HAP-1 (cell line): ENCODE measurements at regions not wholly inside any gene's neighbourhood (a gene's known extent, or its start where the extent isn't known, plus 50 kb on each side); places are given as distances from the start of the nearest gene placed in this dataset.

Experiments used
- DNase-seq, 2 experiments: peaks; one replicate each; pipeline ENCODE4 v3.0.0-alpha.2; 2016 to 2020; ENCODE audit warnings: low spot score in 2 of 2
- H3K27me3 ChIP-seq: fragments of 250-450 bp; sonication (Bioruptor Pico); 2 replicates; pipeline ENCODE4 v1.5.1; 2020; ENCODE audit warnings: low read depth, mild to moderate bottlenecking, moderate library complexity
- H3K36me3 ChIP-seq: fragments of 250-450 bp; sonication (Bioruptor Pico); replicated peaks from 2 replicates; pipeline ENCODE4 v1.5.1; 2020; ENCODE audit warnings: mild to moderate bottlenecking
- H3K4me1 ChIP-seq: fragments of 250-450 bp; sonication (Bioruptor Pico); 2 replicates; pipeline ENCODE4 v1.5.1; 2020; ENCODE audit warnings: mild to moderate bottlenecking
- H3K4me3 ChIP-seq: fragments of 250-450 bp; sonication (Bioruptor Pico); 2 replicates; pipeline ENCODE4 v1.5.1; 2020; ENCODE audit warnings: mild to moderate bottlenecking, moderate library complexity
- H3K9me3 ChIP-seq: fragments of 250-450 bp; sonication (Bioruptor Pico); 2 replicates; pipeline ENCODE4 v1.5.1; 2020; ENCODE audit warnings: mild to moderate bottlenecking, moderate library complexity
- in situ Hi-C: fragments of 300-500 bp; cut with MboI; formaldehyde crosslinking; loops from 3 replicates; pipeline ENCODE4 v1.14.3; 2020; ENCODE audit warnings: low sequenced_read_pairs, inconsistent platforms, mixed read lengths

DNA sequence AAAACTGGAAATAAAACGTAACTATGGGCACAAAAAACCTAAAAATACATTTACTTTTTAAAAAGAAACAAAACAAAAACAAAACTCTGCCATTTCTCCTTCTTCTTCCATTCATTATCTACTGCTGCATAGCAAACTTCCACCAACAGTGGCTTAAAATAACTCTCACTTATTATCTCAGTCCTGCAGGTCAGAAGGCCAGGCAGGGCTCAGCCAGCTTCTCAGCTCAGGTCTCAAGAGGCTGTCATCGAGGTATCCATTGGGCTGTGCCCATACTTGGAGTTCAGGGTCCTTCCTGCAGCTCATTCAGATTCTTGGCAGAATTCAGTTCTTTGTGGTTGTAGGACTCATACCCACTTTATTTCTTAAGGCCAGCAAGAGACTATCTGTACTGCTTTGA, 352.7 kb upstream of the PLD5 start:
- H3K4me1 ChIP-seq = no peaks in the 10 kb centered on the region
- DNase-seq = no peak
- no peak overlapping the region for H3K4me3 ChIP-seq
- in situ Hi-C loops = no loop called here
- H3K27me3 ChIP-seq = no peaks in the 10 kb centered on the region
- no peaks in the 10 kb centered on the region for H3K36me3 ChIP-seq
- no peaks in the 10 kb centered on the region for H3K9me3 ChIP-seq

DNA sequence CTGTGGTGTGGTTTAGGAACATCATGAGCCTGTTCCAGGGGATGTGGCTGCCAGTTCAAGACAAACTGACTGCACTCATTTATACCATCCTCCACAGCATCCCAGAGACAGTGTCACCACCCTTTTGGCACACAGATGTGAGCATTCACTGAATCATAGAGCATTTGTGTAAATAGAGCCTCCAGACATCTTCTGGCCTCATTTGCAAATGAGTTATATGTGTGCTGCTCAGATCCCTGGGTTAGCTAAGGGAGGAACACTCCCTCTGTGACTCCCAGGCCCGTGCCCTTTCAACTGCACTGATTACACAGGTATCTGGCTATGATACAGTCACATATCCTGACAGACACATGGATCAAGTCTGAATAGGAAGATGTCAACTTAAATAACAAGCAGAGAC, 351.5 kb upstream of the PLD5 start:
- H3K4me3 ChIP-seq = no peak overlapping the region
- no peaks in the 10 kb centered on the region for H3K4me1 ChIP-seq
- in situ Hi-C loops = no loop called here
- no peaks in the 10 kb centered on the region for H3K9me3 ChIP-seq
- H3K27me3 ChIP-seq = no peaks in the 10 kb centered on the region
- no peaks in the 10 kb centered on the region for H3K36me3 ChIP-seq
- DNase-seq = no peak

DNA sequence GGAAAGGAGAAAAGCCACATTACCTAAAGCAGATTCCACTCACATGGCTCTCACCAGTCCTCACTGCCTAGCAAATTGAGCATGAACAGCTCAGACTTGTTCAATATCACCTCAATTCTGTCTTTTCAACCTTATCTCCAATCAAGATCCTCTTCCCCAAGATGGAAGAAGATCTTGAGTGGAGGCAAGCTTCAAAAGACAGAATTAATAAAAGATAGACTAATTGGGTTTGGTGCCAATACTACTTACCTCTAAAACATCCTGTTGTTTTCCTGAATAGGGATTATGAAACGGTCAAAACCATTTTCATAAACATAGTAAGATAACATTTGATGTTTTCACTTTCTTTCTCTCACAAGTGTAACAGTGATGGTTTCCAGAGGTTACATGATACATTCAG, 349.2 kb upstream of the PLD5 start:
- Histone ChIP-seq H3K27me3 (no peaks in the 10 kb centered on the region), H3K4me3 (no peak overlapping the region), H3K9me3 (no peaks in the 10 kb centered on the region), H3K4me1 (no peaks in the 10 kb centered on the region), H3K36me3 (no peaks in the 10 kb centered on the region)
- in situ Hi-C loops = no loop called here
- DNase-seq = no peak

DNA sequence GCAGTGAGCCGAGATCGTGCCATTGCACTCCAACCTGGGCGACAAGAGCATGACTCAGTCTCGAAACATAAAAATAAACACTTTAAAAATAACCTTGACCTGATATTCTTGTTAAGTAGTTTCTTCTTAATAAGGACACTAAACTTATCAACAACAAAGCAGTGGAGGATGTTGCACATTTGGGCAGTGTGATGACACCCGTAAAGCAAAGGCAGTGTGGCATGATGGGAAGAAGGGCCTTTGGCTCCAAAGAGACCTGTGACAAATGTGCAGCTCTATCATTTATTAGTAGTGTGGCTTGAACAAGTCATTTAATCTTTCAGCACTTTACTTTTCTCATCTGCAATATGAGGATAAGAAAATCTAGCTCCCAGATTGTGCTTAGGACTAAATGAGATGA, 348.0 kb upstream of the PLD5 start:
- in situ Hi-C loops = no loop called here
- Histone ChIP-seq H3K27me3 (no peaks in the 10 kb centered on the region), H3K4me3 (no peak overlapping the region), H3K4me1 (no peaks in the 10 kb centered on the region), H3K36me3 (no peaks in the 10 kb centered on the region), H3K9me3 (no peaks in the 10 kb centered on the region)
- DNase-seq = no peak

DNA sequence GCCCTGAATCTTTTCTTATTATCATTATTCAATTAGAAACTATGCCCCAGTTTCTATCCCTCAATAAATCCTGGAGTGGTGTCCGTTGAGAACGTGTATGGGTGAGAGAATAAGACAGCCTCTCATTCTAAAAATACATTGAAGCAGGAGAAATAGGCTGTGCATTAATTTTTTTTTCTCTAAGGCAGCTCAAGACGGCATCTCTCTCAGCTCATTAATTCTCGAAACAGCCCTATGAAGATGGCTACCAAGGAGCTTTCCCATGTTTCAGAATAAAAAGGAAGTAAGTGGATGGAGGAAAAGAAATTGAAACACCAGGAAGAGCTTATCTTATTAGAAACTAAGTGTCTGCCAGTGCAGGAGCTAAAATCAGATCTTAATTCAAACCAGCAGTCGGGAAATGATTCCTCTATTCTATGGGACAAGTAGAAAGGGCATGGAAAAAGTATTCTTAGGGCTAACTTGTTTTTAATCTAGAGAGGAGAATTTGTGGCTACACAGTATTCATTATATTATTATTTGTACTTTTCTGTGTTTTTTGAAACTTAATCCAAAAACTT, 347.1 kb upstream of the PLD5 start:
- DNase-seq = no peak
- Histone ChIP-seq H3K27me3 (no peaks in the 10 kb centered on the region), H3K36me3 (no peaks in the 10 kb centered on the region), H3K4me3 (no peak overlapping the region), H3K4me1 (no peaks in the 10 kb centered on the region), H3K9me3 (no peaks in the 10 kb centered on the region)
- in situ Hi-C loops = no loop called here

DNA sequence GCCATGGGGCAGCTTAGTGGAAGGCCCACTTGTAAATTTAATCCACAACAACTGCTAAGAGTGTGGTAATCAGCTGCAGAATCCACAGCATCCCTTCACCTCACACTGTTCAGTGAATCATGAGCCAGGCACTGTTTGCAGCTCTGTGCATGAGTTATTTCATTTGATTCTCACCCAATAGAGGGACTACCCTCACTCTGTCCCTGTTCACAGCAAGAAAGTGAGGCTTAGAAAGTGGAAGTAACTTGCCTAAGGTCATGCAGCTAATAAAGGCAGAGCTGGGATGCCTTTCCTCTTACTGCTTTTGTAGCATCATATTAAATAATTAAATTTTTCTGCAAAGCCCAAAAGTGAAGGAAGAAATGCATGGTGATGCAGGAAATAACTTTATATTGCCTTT, 346.5 kb upstream of the PLD5 start:
- in situ Hi-C loops = no loop called here
- Histone ChIP-seq H3K36me3 (no peaks in the 10 kb centered on the region), H3K4me1 (no peaks in the 10 kb centered on the region), H3K9me3 (no peaks in the 10 kb centered on the region), H3K27me3 (no peaks in the 10 kb centered on the region), H3K4me3 (no peak overlapping the region)
- no peak for DNase-seq

DNA sequence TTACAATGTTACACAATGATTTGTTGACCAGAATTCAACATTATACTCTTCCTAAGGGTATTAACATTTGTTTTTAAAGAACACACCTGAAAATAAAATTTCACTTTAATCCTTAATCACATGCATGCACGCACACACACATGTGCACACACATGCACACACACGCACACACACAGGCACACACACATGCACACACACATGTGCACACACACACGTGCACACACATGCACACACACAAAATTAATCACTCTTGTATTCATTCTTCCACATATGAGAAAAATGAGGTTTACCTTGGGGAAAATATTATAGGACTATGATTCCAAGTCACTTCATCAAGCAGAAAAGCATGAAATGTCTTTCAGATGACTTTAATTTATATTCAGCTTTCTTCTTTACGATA, 331.8 kb upstream of the PLD5 start:
- Histone ChIP-seq H3K4me1 (no peaks in the 10 kb centered on the region), H3K36me3 (no peaks in the 10 kb centered on the region), H3K9me3 (no peaks in the 10 kb centered on the region), H3K27me3 (no peaks in the 10 kb centered on the region; the same call in 1 of the 2 replicates), H3K4me3 (no peak overlapping the region)
- no peak for DNase-seq
- in situ Hi-C loops = no loop called here

DNA sequence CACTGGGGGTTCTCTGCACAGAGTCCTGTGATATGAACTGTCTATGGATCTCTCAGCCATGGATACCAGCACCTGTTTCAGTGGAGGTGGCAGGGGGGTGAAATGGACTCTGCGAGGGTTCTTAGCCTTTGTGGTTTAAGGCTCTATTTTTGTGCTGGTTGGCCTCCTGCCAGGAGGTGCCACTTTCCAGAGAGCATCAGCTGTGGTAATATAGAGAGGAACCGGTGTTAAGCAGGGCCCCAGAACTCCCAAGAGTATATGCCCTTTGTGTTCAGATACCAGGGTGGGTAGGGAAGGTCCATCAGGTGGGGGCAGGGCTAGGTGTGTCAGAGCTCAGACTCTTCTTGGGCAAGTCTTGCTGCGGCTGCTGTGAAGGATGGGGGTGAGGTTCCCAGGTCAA, 330.0 kb upstream of the PLD5 start:
- Histone ChIP-seq H3K4me1 (no peaks in the 10 kb centered on the region), H3K4me3 (no peak overlapping the region), H3K36me3 (no peaks in the 10 kb centered on the region), H3K27me3 (no peaks in the 10 kb centered on the region; the same call in 1 of the 2 replicates), H3K9me3 (no peaks in the 10 kb centered on the region)
- DNase-seq = no peak
- in situ Hi-C loops = no loop called here

DNA sequence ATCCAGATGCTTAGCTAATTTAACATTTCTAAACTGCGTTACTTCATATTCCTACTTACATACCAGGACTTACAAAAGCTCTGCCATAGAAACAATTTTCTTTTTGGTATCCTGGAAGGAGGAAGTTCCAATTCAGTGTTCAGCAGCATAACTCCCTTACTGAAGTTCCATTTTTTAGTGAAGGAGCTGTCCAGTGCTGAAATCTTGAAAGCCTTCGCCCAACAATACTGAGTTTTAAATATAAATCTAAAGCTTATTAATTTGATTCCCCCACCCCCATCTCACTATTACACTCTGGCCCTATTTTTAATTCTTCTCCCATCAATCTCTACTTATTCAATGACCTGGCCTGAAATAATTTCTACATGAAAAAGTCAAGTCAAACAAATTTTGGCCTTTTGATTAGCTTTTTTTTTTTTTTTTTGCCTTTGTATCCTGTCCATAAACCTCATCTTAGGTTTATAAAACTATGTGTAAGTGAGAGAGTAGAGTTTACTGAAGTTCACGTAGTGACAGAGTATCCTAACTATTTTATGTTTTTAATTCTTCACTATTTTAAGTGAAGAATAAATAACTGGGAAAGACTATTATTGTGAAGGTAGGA, 323.0 kb upstream of the PLD5 start:
- in situ Hi-C loops = no loop called here
- peak; percentile 9 to 18 for DNase-seq
- H3K36me3 ChIP-seq = no peaks in the 10 kb centered on the region

DNA sequence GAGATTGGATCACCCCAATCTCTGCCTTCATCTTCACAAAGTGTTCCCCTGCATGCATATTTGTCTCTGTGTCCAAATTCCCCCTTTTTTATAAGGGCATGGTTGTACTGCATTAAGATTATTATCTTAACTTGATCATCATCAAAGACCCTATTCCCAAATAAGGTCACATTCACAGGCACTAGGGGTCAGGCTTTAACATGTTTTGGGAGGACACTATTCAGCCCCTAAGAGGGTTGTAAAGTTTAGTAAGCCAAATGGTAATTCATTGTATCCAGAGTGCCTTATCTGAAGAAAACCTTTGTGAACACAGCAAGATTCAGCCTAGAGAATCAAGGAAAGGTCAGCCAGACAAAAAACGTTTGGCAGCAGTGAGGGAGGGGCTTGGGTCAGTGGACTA, 317.6 kb upstream of the PLD5 start:
- in situ Hi-C loops = no loop called here
- Histone ChIP-seq H3K27me3 (no peaks in the 10 kb centered on the region), H3K36me3 (no peaks in the 10 kb centered on the region)

More for the DNA sequence above, 323.0 kb upstream of the PLD5 start:
- H3K9me3 ChIP-seq = no peaks in the 10 kb centered on the region
- no peak overlapping the region for H3K4me3 ChIP-seq
- H3K4me1 ChIP-seq = no peaks in the 10 kb centered on the region
- no peaks in the 10 kb centered on the region for H3K27me3 ChIP-seq

DNA sequence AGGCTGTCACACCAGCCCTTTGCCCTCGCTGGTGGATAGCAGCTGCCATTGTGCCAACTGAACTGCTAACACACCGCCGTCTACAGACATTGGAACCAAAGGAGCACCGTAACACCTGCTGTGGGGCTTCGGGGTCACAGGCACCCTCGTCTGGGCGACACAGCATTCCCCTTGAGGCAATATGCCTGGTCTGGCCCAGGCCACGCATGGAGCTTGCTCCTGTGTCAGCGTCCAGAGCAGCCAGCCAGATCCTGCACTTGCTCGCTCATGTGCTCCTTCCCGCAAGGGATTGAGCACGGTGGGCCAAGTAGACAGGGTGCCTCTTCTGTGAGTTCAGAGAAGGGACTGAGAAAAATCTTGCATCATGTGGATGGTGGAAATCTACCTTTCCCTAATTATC, 314.6 kb upstream of the PLD5 start:
- no peaks in the 10 kb centered on the region for H3K4me1 ChIP-seq
- no peaks in the 10 kb centered on the region for H3K36me3 ChIP-seq
- in situ Hi-C loops = no loop called here
- DNase-seq = no peak
- no peaks in the 10 kb centered on the region for H3K9me3 ChIP-seq
- no peaks in the 10 kb centered on the region for H3K27me3 ChIP-seq
- H3K4me3 ChIP-seq = no peak overlapping the region

More for the DNA sequence above, 317.6 kb upstream of the PLD5 start:
- H3K4me3 ChIP-seq = no peak overlapping the region
- H3K9me3 ChIP-seq = no peaks in the 10 kb centered on the region
- DNase-seq = no peak
- H3K4me1 ChIP-seq = no peaks in the 10 kb centered on the region

DNA sequence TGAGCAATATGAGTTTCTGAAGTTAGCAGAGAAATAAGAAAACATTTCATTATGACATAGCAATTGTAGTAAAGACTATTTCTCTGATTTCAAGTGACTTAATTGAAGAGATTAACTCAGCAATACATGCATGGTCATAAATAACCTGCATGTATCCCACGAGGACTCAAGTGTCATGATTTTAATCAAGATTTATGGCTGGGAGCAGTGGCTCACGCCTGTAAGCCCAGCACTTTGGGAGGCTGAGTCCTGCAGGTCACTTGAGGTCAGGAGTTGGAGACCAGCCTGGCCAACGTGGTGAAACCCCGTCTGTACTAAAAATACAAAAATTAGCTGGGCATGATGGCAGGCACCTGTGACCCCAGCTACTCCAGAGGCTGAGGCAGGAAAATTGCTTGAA, 311.9 kb upstream of the PLD5 start:
- Histone ChIP-seq H3K9me3 (no peaks in the 10 kb centered on the region), H3K4me1 (no peaks in the 10 kb centered on the region), H3K27me3 (no peaks in the 10 kb centered on the region), H3K4me3 (no peak overlapping the region), H3K36me3 (no peaks in the 10 kb centered on the region)
- DNase-seq = no peak
- in situ Hi-C loops = no loop called here

DNA sequence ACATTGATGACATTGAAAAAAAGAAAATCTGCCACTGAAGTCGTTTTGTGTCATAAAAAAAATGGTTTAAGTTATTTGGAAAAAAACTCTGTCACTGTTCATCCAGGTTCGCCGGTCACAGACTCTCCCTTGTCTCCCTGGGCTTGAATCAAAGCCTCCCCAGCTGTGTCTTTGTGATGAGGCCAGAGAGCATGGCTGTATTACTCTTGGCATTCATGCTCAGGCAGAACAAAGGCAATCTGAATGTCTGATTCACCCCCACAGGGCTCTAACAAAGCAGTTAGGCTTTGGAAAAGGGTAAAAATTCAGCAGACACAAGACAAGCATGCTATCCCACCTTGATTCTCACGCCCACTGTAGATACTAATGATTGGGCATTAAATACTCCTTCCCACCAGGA, 304.3 kb upstream of the PLD5 start:
- in situ Hi-C loops = no loop called here
- no peaks in the 10 kb centered on the region for H3K4me1 ChIP-seq
- no peak for DNase-seq
- H3K27me3 ChIP-seq = no peaks in the 10 kb centered on the region
- H3K36me3 ChIP-seq = no peaks in the 10 kb centered on the region
- H3K4me3 ChIP-seq = no peak overlapping the region
- H3K9me3 ChIP-seq = no peaks in the 10 kb centered on the region

DNA sequence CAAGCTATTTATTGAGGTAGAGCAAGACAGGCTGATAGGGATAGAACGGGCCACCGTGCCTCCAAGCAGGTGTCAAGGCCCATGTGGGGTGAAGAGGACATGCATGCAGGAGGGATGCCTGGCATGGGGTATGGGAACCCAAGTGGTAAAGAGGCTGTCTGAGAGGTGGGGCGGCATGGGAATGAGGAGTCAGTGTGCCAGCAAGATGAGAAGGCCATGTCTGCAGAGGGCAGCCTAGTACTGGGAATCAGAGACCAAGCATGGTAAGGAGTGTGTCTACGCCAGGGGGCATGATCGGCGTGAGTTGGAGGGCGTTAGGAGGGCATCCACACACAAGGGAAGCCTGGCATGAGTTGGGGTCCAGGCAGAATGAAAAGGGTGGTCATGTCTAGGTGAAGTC, 303.7 kb upstream of the PLD5 start:
- DNase-seq = peak in 1 of 2 experiments; percentile 12
- no peaks in the 10 kb centered on the region for H3K4me1 ChIP-seq

DNA sequence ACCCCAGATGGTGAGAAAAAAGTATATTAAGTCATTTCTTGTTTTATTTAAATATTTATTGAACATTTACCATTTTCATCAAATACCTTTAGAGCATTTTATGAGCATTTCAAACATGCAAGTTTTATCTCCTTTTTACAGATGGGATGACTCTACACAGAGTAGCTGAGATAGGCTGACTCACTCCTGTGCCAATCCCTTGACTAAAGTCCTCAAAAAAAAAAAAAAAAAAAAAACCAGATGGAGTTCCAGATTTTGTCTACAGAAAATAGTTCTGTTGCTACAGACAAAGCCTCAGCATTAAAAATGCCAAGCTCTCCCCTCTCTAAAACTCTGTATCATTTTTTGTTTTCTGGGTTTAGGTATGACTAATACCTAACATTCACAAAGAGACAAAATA, 303.0 kb upstream of the PLD5 start:
- Histone ChIP-seq H3K9me3 (no peaks in the 10 kb centered on the region), H3K4me3 (no peak overlapping the region), H3K27me3 (no peaks in the 10 kb centered on the region), H3K36me3 (no peaks in the 10 kb centered on the region), H3K4me1 (no peaks in the 10 kb centered on the region)
- DNase-seq = no peak
- in situ Hi-C loops = no loop called here

More for the DNA sequence above, 303.7 kb upstream of the PLD5 start:
- no peaks in the 10 kb centered on the region for H3K9me3 ChIP-seq
- no peaks in the 10 kb centered on the region for H3K36me3 ChIP-seq
- H3K4me3 ChIP-seq = no peak overlapping the region
- in situ Hi-C loops = no loop called here
- H3K27me3 ChIP-seq = no peaks in the 10 kb centered on the region
